GM12878 (cell line): ENCODE measurements at regions not wholly inside any gene's neighbourhood (a gene's known extent, or its start where the extent isn't known, plus 50 kb on each side); places are given as distances from the start of the nearest gene placed in this dataset.

Experiments
- ATAC-seq: fragments of 200-7000 bp; cut with Tn5 transposase; 3 replicates; pipeline ENCODE4 v1.9.1; 2020; ENCODE audit warnings: mild to moderate bottlenecking, moderate library complexity
- BruUV-seq: library from RNA; stranded (reverse); fragments of 400-500 nt; replicated peaks from 2 replicates; lab custom pipeline; 2021; lab: Mats Ljungman, UMichigan
- CTCF ChIA-PET: fragments of 300-600 bp; sonication (Branson Sonifier 250); formaldehyde crosslinking; extraction: SDS; loops from one replicate; lab custom pipeline; 2021; ENCODE audit warnings: inconsistent platforms; lab: Yijun Ruan, JAX
- POLR2A ChIA-PET: fragments of 350-600 bp; formaldehyde crosslinking; extraction: SDS; loops from one replicate; lab custom pipeline; 2021; ENCODE audit warnings: inconsistent platforms; lab: Charles Lee
- RAD21 ChIA-PET: fragments of 300-600 bp; sonication (Branson Sonifier 250); formaldehyde crosslinking; loops from one replicate; lab custom pipeline; 2023; ENCODE audit warnings: antibody characterized with exemption; ENCODE audit not compliant: unreplicated experiment; lab: Charles Lee
- SMC1A ChIA-PET: fragments of 300-600 bp; sonication (Branson Sonifier 250); formaldehyde crosslinking; loops from one replicate; lab custom pipeline; 2023; ENCODE audit not compliant: unreplicated experiment, uncharacterized antibody; lab: Charles Lee
- DNase-seq: peaks from one replicate; pipeline ENCODE4 v3.0.0-alpha.2; 2011; ENCODE audit warnings: low read depth, low spot score
- FAIRE-seq: peaks from 3 replicates; lab custom pipeline; 2011; peaks lifted over from hg19 to GRCh38; lab: Jason Lieb, UNC
- H2AFZ ChIP-seq: 2 replicates; pipeline ENCODE4 v1.6.0; 2011; ENCODE audit warnings: low read depth, low read length, control low read depth; ENCODE audit not compliant: control insufficient read depth
- H3K27ac ChIP-seq: 2 replicates; pipeline ENCODE4 v1.5.1; 2011; ENCODE audit warnings: control low read depth; ENCODE audit not compliant: control insufficient read depth, insufficient read depth
- H3K27me3 ChIP-seq, 2 experiments: replicated peaks in 1 of 2; 2 replicates each; pipeline versions ENCODE4 v1.6.0 to v1.6.1; 2011; ENCODE audit warnings: low read length in 1 of 2; ENCODE audit not compliant: control insufficient read depth in 2 of 2, insufficient read depth in 2 of 2
- H3K36me3 ChIP-seq, 2 experiments: 2 replicates each; pipeline ENCODE4 v1.5.1; 2011; ENCODE audit warnings: low read length in 1 of 2; ENCODE audit not compliant: control insufficient read depth in 2 of 2, insufficient read depth in 2 of 2
- H3K4me1 ChIP-seq: 2 replicates; pipeline ENCODE4 v1.6.1; 2011; ENCODE audit warnings: mild to moderate bottlenecking, low read length, moderate library complexity, mixed read lengths; ENCODE audit not compliant: control insufficient read depth, insufficient read depth
- H3K4me2 ChIP-seq: 2 replicates; pipeline ENCODE4 v1.6.0; 2011; ENCODE audit warnings: control low read depth; ENCODE audit not compliant: control insufficient read depth, insufficient read depth
- H3K4me3 ChIP-seq: fragments of 200-600 bp; sonication (generic); 2 replicates; pipeline ENCODE4 v1.5.1; 2016
- H3K79me2 ChIP-seq: 2 replicates; pipeline ENCODE4 v1.6.0; 2011; ENCODE audit warnings: low read length; ENCODE audit not compliant: control insufficient read depth, insufficient read depth
- H3K9ac ChIP-seq: 2 replicates; pipeline ENCODE4 v1.8.0; 2011; ENCODE audit warnings: low read length, control low read depth, mixed read lengths; ENCODE audit not compliant: control insufficient read depth, insufficient read depth
- H3K9me3 ChIP-seq: replicated peaks from 3 replicates; pipeline ENCODE4 v1.5.1; 2011; ENCODE audit warnings: mild to moderate bottlenecking, low read length; ENCODE audit not compliant: control insufficient read depth, insufficient read depth
- H4K20me1 ChIP-seq: 2 replicates; pipeline ENCODE4 v1.6.0; 2011; ENCODE audit not compliant: control insufficient read depth, insufficient read depth
- CBFB ChIP-seq: IDR thresholded peaks from 2 replicates; pipeline ENCODE4 v1.6.1; 2016; ENCODE audit warnings: antibody characterized with exemption, low read depth
- IRF4 ChIP-seq: IDR thresholded peaks from 2 replicates; pipeline ENCODE4 v1.6.1; 2011; ENCODE audit warnings: low read depth, low read length
- NRF1 ChIP-seq: conservative IDR thresholded peaks from 2 replicates; pipeline ENCODE4 v1.6.1; 2011; ENCODE audit warnings: mild to moderate bottlenecking, low read depth, low read length, improper control_type of control experiment
- SMC3 ChIP-seq: IDR thresholded peaks from 2 replicates; pipeline ENCODE4 v1.6.1; 2011; ENCODE audit warnings: low read length, improper control_type of control experiment, borderline replicate concordance
- WGBS: methylation state at CpG from one replicate; pipeline ENCODE4 v1.1.6; 2016; ENCODE audit warnings: low lambda C conversion rate; ENCODE audit not compliant: insufficient replicate concordance, insufficient coverage; ENCODE audit errors: missing lambda C conversion rate; 5-methylcytosine and 5-hydroxymethylcytosine counted together
- in situ Hi-C: fragments of 300-500 bp; cut with MboI; formaldehyde crosslinking; loops from 9 replicates; pipeline ENCODE4 v1.14.3; 2018; ENCODE audit warnings: mixed read lengths
- intact Hi-C: fragments of 100-400 bp; cut with micrococcal nuclease; formaldehyde crosslinking; loops from one replicate; pipeline ENCODE4 v1.14.2; 2022; ENCODE audit not compliant: unreplicated experiment
- TF ChIP-seq, protein P1 (sequence below): IDR thresholded peaks from 2 replicates; pipeline ENCODE4 v1.6.1; 2011; ENCODE audit warnings: borderline replicate concordance, low read depth, mild to moderate bottlenecking, moderate library complexity, mixed read lengths, low read length; ENCODE audit not compliant: insufficient read depth; ENCODE audit errors: extremely low read length
- TF ChIP-seq, protein P2 (sequence below): fragments of 450-650 bp; formaldehyde crosslinking; IDR thresholded peaks from 2 replicates; pipeline ENCODE4 v1.5.0; 2022; ENCODE audit warnings: mild to moderate bottlenecking, missing genetic modification characterization

DNA sequence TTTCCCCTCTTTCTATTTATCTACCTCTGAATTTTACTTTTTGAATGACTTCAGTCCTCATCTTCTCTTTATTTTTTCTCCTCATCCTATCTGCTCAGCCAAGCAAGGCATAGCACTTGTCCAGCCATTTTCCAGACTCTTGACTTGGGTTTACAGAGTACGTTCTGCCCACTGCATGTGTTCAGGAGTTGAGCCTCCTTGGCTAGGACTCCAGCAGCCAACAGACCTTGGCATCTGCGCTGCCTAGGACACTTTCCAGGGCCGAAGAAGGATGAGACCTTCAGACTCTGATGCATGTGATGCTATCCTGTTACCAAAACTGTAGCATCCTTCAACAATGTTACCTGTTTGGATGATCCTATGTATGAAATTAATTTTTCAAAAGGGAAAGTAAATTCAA is 59.7 kb downstream of the HES1 start:
- RAD21 ChIA-PET = interaction anchor here (1.3 kb wide), 1 partner anchor 10 kb away, joined by 3 read pairs; no protein-coding TSS in a partner anchor
- no peak for FAIRE-seq
- Histone ChIP-seq H3K27me3 (no peaks in the 10 kb centered on the region), H3K9me3 (no peaks in the 10 kb centered on the region), H4K20me1 (no peaks in the 10 kb centered on the region), H3K9ac (no peak overlapping the region), H3K79me2 (no peaks in the 10 kb centered on the region), H3K36me3 (no peaks in the 10 kb centered on the region), H3K4me3 (no peak overlapping the region), H3K4me1 (peaks cover 8% of the 10 kb centered on the region), H2AFZ (no peak overlapping the region), H3K4me2 (no peak overlapping the region), H3K27ac (no peak overlapping the region)
- SMC1A ChIA-PET = no interaction called here
- ATAC-seq = no peak
- TF ChIP-seq, protein P1, sequence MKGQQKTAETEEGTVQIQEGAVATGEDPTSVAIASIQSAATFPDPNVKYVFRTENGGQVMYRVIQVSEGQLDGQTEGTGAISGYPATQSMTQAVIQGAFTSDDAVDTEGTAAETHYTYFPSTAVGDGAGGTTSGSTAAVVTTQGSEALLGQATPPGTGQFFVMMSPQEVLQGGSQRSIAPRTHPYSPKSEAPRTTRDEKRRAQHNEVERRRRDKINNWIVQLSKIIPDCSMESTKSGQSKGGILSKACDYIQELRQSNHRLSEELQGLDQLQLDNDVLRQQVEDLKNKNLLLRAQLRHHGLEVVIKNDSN = no peak
- TF ChIP-seq NRF1 (no peak), SMC3 (no peak)
- CTCF ChIA-PET = interaction anchor here (0.6 kb wide), 1 partner anchor 1533 kb away, joined by 3 read pairs; no protein-coding TSS in a partner anchor
- POLR2A ChIA-PET = no interaction called here
- BruUV-seq = no TSS peak
- in situ Hi-C loops = no loop called here
- WGBS = 89% methylated on average over 3 of the region's 3 CpGs
- no peak for DNase-seq
- intact Hi-C loops = no loop called here

DNA sequence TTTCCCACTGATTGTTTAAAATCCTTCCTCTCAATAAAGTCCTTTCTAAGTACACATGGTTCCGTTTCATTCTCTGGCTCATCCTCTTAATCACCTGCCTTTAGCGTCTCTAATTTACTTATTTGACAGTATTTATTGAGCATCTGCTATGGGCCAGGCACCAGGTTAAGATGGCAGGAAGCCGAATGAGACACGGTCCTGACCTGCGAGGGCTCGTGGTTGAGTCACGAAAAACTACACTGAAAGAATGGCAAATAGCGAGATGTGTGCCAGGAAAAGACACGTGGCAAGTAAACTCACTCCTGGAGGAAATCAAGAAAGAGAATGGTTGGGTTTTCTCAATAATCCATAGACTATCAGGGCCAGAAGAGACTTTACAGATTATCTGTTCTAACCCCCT is 60.9 kb downstream of the HES1 start:
- no peak for ATAC-seq
- RAD21 ChIA-PET = no interaction called here
- H3K27me3 ChIP-seq = no peaks in the 10 kb centered on the region; a peak in 1 of 4 replicates

More for the DNA sequence above, 60.9 kb downstream of the HES1 start:
- CTCF ChIA-PET = interaction anchor here (0.8 kb wide), 1 partner anchor 119 kb away, joined by 3 read pairs; no protein-coding TSS in a partner anchor
- H3K9me3 ChIP-seq = no peaks in the 10 kb centered on the region
- no TSS peak for BruUV-seq
- SMC1A ChIA-PET = no interaction called here
- H3K4me1 ChIP-seq = peaks cover 8% of the 10 kb centered on the region
- H3K4me3 ChIP-seq = no peak overlapping the region
- DNase-seq = no peak
- no peak overlapping the region for H3K9ac ChIP-seq
- FAIRE-seq = no peak
- TF ChIP-seq IRF4 = no peak
- TF ChIP-seq CBFB = no peak
- TF ChIP-seq, protein P2, sequence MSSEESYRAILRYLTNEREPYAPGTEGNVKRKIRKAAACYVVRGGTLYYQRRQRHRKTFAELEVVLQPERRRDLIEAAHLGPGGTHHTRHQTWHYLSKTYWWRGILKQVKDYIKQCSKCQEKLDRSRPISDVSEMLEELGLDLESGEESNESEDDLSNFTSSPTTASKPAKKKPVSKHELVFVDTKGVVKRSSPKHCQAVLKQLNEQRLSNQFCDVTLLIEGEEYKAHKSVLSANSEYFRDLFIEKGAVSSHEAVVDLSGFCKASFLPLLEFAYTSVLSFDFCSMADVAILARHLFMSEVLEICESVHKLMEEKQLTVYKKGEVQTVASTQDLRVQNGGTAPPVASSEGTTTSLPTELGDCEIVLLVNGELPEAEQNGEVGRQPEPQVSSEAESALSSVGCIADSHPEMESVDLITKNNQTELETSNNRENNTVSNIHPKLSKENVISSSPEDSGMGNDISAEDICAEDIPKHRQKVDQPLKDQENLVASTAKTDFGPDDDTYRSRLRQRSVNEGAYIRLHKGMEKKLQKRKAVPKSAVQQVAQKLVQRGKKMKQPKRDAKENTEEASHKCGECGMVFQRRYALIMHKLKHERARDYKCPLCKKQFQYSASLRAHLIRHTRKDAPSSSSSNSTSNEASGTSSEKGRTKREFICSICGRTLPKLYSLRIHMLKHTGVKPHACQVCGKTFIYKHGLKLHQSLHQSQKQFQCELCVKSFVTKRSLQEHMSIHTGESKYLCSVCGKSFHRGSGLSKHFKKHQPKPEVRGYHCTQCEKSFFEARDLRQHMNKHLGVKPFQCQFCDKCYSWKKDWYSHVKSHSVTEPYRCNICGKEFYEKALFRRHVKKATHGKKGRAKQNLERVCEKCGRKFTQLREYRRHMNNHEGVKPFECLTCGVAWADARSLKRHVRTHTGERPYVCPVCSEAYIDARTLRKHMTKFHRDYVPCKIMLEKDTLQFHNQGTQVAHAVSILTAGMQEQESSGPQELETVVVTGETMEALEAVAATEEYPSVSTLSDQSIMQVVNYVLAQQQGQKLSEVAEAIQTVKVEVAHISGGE (CRISPR knock-in tag) = no peak
- no peak for TF ChIP-seq SMC3
- H3K4me2 ChIP-seq = no peak overlapping the region
- H2AFZ ChIP-seq = no peak overlapping the region
- H3K27ac ChIP-seq = no peak overlapping the region
- no peaks in the 10 kb centered on the region for H3K36me3 ChIP-seq
- POLR2A ChIA-PET = no interaction called here
- intact Hi-C loops = no loop called here
- in situ Hi-C loops = no loop called here
- 72% methylated on average over 9 of the region's 9 CpGs for WGBS
- no peaks in the 10 kb centered on the region for H3K79me2 ChIP-seq
- no peaks in the 10 kb centered on the region for H4K20me1 ChIP-seq
